ENCODE measurements at regions not wholly inside any gene's neighbourhood (a gene's known extent, or its start where the extent isn't known, plus 50 kb on each side); places are given as distances from the start of the nearest gene placed in this dataset.
"Not testable (repeated sequence)": the region's sequence is repeated elsewhere in the genome, so short reads cannot be mapped to it uniquely, and the experiment has no call there.

DNA sequence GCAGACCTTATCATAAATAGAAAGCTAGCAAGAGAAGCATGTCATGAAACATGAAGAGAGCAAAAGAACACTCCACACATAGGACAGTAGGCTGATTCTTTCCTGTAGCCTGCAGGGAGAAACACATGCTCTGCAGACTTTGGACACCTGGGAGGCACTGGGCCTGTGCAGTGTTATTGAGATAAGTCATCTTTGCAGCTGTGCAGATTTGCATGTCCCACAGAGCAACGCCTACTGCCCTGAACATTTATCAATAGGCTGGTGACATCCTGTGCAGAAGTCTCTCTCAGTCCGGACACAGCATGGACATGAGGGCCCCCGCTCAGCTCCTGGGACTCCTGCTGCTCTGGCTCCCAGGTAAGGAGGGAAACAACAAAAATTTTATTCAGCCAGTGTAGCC is 1277.1 kb downstream of the RPIA start:
- TF ChIP-seq, protein P1, sequence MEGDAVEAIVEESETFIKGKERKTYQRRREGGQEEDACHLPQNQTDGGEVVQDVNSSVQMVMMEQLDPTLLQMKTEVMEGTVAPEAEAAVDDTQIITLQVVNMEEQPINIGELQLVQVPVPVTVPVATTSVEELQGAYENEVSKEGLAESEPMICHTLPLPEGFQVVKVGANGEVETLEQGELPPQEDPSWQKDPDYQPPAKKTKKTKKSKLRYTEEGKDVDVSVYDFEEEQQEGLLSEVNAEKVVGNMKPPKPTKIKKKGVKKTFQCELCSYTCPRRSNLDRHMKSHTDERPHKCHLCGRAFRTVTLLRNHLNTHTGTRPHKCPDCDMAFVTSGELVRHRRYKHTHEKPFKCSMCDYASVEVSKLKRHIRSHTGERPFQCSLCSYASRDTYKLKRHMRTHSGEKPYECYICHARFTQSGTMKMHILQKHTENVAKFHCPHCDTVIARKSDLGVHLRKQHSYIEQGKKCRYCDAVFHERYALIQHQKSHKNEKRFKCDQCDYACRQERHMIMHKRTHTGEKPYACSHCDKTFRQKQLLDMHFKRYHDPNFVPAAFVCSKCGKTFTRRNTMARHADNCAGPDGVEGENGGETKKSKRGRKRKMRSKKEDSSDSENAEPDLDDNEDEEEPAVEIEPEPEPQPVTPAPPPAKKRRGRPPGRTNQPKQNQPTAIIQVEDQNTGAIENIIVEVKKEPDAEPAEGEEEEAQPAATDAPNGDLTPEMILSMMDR (conservative IDR thresholded peaks at IDR 0.05; ENCODE audit: low read length), result not testable (repeated sequence)
- TF ChIP-seq EZH2phosphoT487 (IDR thresholded peaks at IDR 0.05; ENCODE audit: borderline replicate concordance), result not testable (repeated sequence)
